ENCODE measurements at regions not wholly inside any gene's neighbourhood (a gene's known extent, or its start where the extent isn't known, plus 50 kb on each side); places are given as distances from the start of the nearest gene placed in this dataset.
A peak's percentile ranks its signal among the peaks of the same experiment; 100 is the strongest.

DNA sequence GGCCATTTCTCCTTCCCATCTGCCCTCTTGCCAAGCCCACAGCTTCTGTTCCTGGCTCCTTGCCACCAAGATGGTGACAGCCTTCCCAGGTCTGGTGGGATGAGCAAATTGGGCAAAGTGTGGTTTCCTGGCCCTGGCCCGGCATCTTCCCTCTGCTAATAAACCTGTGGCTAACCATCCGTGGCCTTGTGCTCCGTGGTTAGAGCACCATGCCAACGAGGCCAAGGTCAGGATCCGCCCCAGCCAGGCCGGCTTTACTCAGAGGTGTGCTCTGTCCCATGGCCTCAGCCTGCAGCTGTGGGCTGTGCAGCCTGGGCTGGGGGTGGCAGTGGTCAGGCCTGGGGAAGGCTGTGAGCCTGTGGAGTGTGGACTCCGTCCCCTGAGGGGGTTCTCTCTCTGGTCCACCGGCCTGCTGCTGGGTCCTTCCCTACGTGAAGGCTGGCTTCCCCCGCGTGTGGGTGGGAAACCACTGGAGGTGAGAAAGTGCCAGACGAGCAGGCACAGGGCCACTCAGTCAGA is 117.4 kb downstream of the VEGFA start:
- Histone ChIP-seq H3K27me3 (no peaks in the 10 kb centered on the region), H3K9me3 (no peaks in the 10 kb centered on the region), H3K4me1 (no peaks in the 10 kb centered on the region), H3K36me3 (ENCODE audit: low read depth, missing control alignments) (no peaks in the 10 kb centered on the region), H3K4me3 (no peak overlapping the region), H3K27ac (no peak overlapping the region)
- no peak for TF ChIP-seq POLR2A (IDR thresholded peaks at IDR 0.05)
- TF ChIP-seq, protein P1, sequence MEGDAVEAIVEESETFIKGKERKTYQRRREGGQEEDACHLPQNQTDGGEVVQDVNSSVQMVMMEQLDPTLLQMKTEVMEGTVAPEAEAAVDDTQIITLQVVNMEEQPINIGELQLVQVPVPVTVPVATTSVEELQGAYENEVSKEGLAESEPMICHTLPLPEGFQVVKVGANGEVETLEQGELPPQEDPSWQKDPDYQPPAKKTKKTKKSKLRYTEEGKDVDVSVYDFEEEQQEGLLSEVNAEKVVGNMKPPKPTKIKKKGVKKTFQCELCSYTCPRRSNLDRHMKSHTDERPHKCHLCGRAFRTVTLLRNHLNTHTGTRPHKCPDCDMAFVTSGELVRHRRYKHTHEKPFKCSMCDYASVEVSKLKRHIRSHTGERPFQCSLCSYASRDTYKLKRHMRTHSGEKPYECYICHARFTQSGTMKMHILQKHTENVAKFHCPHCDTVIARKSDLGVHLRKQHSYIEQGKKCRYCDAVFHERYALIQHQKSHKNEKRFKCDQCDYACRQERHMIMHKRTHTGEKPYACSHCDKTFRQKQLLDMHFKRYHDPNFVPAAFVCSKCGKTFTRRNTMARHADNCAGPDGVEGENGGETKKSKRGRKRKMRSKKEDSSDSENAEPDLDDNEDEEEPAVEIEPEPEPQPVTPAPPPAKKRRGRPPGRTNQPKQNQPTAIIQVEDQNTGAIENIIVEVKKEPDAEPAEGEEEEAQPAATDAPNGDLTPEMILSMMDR (IDR thresholded peaks at IDR 0.05): no peak
- WGBS, 2 donors: 58 to 65% methylated on average over 7 to 12 of the region's 12 CpGs
- peak; percentile 16 for DNase-seq
- intact Hi-C loops (cut with DNase I; ENCODE audit: low total_unique reads): no loop called here

DNA sequence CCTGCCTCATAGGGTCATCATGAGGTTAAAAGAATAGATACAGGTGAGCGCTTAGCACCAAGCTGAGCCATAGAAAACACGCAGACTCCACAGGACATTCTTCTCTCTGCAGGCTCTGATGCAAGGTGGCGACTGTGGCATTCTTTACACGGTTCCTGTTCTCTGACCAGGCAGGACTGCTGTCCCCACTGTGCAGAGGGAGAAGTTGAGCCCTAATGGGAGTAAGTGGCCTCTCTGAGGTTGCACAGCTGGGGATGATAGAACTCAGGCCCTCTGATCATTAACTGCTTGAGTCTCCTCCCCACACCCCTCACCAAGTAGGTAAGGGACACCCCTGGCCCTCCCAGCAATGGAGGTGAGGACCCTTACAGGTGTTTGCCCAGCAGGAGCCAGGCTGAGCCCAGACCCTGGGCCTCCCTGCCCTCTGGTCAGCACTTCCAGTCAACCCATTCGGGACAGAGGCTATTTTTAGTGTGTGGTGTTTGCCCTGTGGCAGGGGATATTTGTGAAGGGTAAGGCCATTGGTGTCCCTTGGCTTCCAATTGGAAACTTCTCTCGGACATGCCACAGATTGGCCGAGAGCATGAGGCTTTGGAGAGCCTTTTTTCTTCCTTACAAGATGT is 116.8 kb downstream of the VEGFA start:
- no peaks in the 10 kb centered on the region for H3K36me3 ChIP-seq (ENCODE audit: low read depth, missing control alignments)

DNA sequence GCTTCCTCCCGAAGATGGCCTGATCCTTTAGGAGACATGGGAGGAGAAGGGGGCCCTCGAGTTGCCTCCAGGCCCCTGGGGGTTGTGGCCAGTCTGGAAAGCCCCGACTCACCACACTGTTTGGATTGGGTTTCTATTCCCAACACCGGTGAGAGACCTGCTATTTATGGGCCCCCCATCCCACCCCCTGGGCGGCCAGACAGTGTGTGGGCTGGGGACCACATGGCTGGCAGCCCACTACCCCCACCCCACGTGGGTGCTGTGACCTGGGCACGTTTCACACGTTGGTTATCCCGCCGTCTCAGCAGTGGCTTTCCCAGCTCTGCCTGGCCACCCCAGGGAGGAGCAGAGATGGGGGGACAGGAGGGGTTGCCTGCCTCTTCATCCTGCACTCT is 116.1 kb downstream of the VEGFA start:
- no peak overlapping the region for H3K27ac ChIP-seq
- H3K36me3 ChIP-seq (ENCODE audit: low read depth, missing control alignments): no peaks in the 10 kb centered on the region
- DNase-seq: no peak
- no peak overlapping the region for H3K4me3 ChIP-seq
- intact Hi-C loops (cut with DNase I; ENCODE audit: low total_unique reads): no loop called here
- H3K9me3 ChIP-seq: no peaks in the 10 kb centered on the region
- no peaks in the 10 kb centered on the region for H3K27me3 ChIP-seq
- TF ChIP-seq, protein P1 (IDR thresholded peaks at IDR 0.05): no peak
- TF ChIP-seq POLR2A (IDR thresholded peaks at IDR 0.05): no peak
- 83 to 91% methylated on average over 9 to 10 of the region's 10 CpGs for WGBS, 2 donors
- H3K4me1 ChIP-seq: no peaks in the 10 kb centered on the region

More for the DNA sequence above, 116.8 kb downstream of the VEGFA start:
- H3K9me3 ChIP-seq: no peaks in the 10 kb centered on the region
- no peak for DNase-seq
- no peak for TF ChIP-seq POLR2A (IDR thresholded peaks at IDR 0.05)
- TF ChIP-seq, protein P1 (IDR thresholded peaks at IDR 0.05): no peak
- no peak overlapping the region for H3K27ac ChIP-seq
- no peak overlapping the region for H3K4me3 ChIP-seq
- WGBS, 2 donors: 90 to 93% methylated on average over 7 of the region's 7 CpGs
- H3K27me3 ChIP-seq: no peaks in the 10 kb centered on the region
- H3K4me1 ChIP-seq: no peaks in the 10 kb centered on the region
- intact Hi-C loops (cut with DNase I; ENCODE audit: low total_unique reads): no loop called here

DNA sequence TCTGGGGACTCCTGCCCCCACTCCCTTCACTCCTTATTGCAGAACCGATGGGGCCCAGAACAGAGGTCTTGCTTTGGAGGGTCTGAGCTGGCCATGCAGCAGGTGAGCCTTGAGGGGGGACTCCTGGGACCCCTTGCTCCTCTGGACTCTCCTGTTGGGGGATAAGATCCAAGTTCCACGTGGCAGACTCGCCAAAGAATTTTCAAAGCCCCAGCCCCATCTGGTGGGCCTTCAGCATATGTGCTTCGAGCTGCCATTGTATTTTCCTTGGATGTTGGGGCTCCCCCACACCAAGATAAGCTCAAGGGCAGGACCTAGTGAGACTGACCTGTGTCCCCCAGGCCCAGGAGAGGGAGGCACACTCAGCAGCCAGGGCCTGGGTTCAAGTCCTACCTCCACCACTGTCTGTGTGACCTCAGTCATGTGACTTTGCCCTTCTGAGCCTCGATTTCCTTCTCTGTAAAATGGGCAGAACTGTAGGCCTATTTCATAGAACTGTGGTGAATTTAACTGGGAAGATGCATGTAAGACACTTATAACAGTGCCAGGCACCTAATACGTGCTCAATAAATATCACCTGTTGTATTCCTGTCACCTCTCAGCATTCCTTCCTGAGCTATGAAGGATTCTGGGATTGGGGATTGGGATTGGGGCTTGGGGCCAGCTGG is 115.5 kb downstream of the VEGFA start:
- Histone ChIP-seq H3K4me3 (no peak overlapping the region), H3K4me1 (no peaks in the 10 kb centered on the region), H3K27me3 (no peaks in the 10 kb centered on the region), H3K9me3 (no peaks in the 10 kb centered on the region), H3K27ac (no peak overlapping the region), H3K36me3 (ENCODE audit: low read depth, missing control alignments) (no peaks in the 10 kb centered on the region)
- no peak for TF ChIP-seq POLR2A (IDR thresholded peaks at IDR 0.05)
- TF ChIP-seq, protein P1 (IDR thresholded peaks at IDR 0.05): no peak
- WGBS, 2 donors: 84 to 91% methylated on average over 6 of the region's 6 CpGs
- no peak for DNase-seq
- intact Hi-C loops (cut with DNase I; ENCODE audit: low total_unique reads): no loop called here
